GM12891 (cell line): ENCODE measurements at regions not wholly inside any gene's neighbourhood (a gene's known extent, or its start where the extent isn't known, plus 50 kb on each side); places are given as distances from the start of the nearest gene placed in this dataset.

Experiments
- DNase-seq: peaks from one replicate; pipeline ENCODE4 v3.0.0; 2011; ENCODE audit warnings: low spot score; ENCODE audit not compliant: insufficient read length
- FAIRE-seq: peaks from 2 replicates; lab custom pipeline; 2011; peaks lifted over from hg19 to GRCh38; lab: Jason Lieb, UNC
- PAX5 ChIP-seq: IDR thresholded peaks from 2 replicates; pipeline ENCODE4 v1.6.1; 2011; ENCODE audit warnings: low read length, moderate library complexity, mild to moderate bottlenecking; ENCODE audit not compliant: insufficient read depth, severe bottlenecking
- POLR2A ChIP-seq: IDR thresholded peaks from 2 replicates; pipeline ENCODE4 v1.6.1; 2011; ENCODE audit warnings: low read depth, low read length, control low read depth
- POLR2AphosphoS5 ChIP-seq: IDR thresholded peaks from 2 replicates; pipeline ENCODE4 v1.6.1; 2011; ENCODE audit warnings: low read depth, low read length, control low read depth
- POU2F2 ChIP-seq: IDR thresholded peaks from 2 replicates; pipeline ENCODE4 v1.6.1; 2011; ENCODE audit warnings: low read depth, mild to moderate bottlenecking, control low read depth, low read length, moderate library complexity
- SPI1 ChIP-seq: IDR thresholded peaks from 2 replicates; pipeline ENCODE4 v1.6.1; 2011; ENCODE audit warnings: low read depth, low read length, control low read depth
- TAF1 ChIP-seq: IDR thresholded peaks from 2 replicates; pipeline ENCODE4 v1.6.1; 2011; ENCODE audit warnings: low read depth, low read length, control low read depth

GRCh38 chr6:120652506-120652905, 681.8 kb downstream of the TBC1D32 start:
- TF ChIP-seq POLR2AphosphoS5 (no peak), POU2F2 (no peak), SPI1 (no peak), TAF1 (no peak), POLR2A (no peak), PAX5 (no peak)
- FAIRE-seq (no peak), DNase-seq (no peak)

GRCh38 chr6:120648713-120649112, 685.6 kb downstream of the TBC1D32 start:
- no peak for DNase-seq
- FAIRE-seq: no peak
- TF ChIP-seq POU2F2 (no peak), POLR2A (no peak), POLR2AphosphoS5 (no peak), TAF1 (no peak), PAX5 (no peak), SPI1 (no peak)

- no peak for TF ChIP-seq PAX5
- FAIRE-seq (no peak), DNase-seq (no peak)
Measured at GRCh38 chr6:120646101-120646500, 688.2 kb downstream of the TBC1D32 start.

- FAIRE-seq (no peak), DNase-seq (no peak)
- TF ChIP-seq POLR2A (no peak), POLR2AphosphoS5 (no peak), TAF1 (no peak), POU2F2 (no peak), PAX5 (no peak), SPI1 (no peak)
Measured at GRCh38 chr6:120632975-120633374, 701.3 kb downstream of the TBC1D32 start.

- no peak for TF ChIP-seq SPI1
- TF ChIP-seq PAX5: no peak
- TF ChIP-seq TAF1: no peak
- no peak for TF ChIP-seq POLR2AphosphoS5
- no peak for TF ChIP-seq POLR2A
- no peak for TF ChIP-seq POU2F2
- DNase-seq: no peak
- no peak for FAIRE-seq
Measured at GRCh38 chr6:120627612-120628011, 706.7 kb downstream of the TBC1D32 start.

- FAIRE-seq: no peak
- TF ChIP-seq POLR2A (no peak), SPI1 (no peak), POLR2AphosphoS5 (no peak), TAF1 (no peak), PAX5 (no peak), POU2F2 (no peak)
- no peak for DNase-seq
Measured at GRCh38 chr6:120622127-120622631, 712.1 kb downstream of the TBC1D32 start.

GRCh38 chr6:120620900-120621299, 713.4 kb downstream of the TBC1D32 start:
- FAIRE-seq (no peak), DNase-seq (no peak)
- TF ChIP-seq SPI1 (no peak), TAF1 (no peak), POU2F2 (no peak)

GRCh38 chr6:120615238-120615637, 719.0 kb downstream of the TBC1D32 start:
- DNase-seq (no peak), FAIRE-seq (no peak)
- TF ChIP-seq POLR2AphosphoS5 (no peak), TAF1 (no peak), SPI1 (no peak), PAX5 (no peak), POLR2A (no peak), POU2F2 (no peak)

- no peak for DNase-seq
- FAIRE-seq: no peak
- TF ChIP-seq SPI1 (no peak), PAX5 (no peak), POU2F2 (no peak), TAF1 (no peak), POLR2A (no peak), POLR2AphosphoS5 (no peak)
Measured at GRCh38 chr6:120614723-120615122, 719.6 kb downstream of the TBC1D32 start.

- DNase-seq (no peak), FAIRE-seq (no peak)
- TF ChIP-seq POLR2A (no peak), SPI1 (no peak), POU2F2 (no peak), TAF1 (no peak), POLR2AphosphoS5 (no peak), PAX5 (no peak)
Measured at GRCh38 chr6:120608826-120609225, 725.5 kb downstream of the TBC1D32 start.
